ENCODE measurements at regions not wholly inside any gene's neighbourhood (a gene's known extent, or its start where the extent isn't known, plus 50 kb on each side); places are given as distances from the start of the nearest gene placed in this dataset.

GRCh38 chr16:80058214-80058613 lies 457.7 kb upstream of the MAF start:
- H3K4me1 ChIP-seq = no peaks in the 10 kb centered on the region
- no peaks in the 10 kb centered on the region for H3K36me3 ChIP-seq
- H3K9me3 ChIP-seq (replicated peaks) = no peaks in the 10 kb centered on the region
- no peak overlapping the region for H3K27ac ChIP-seq
- no peaks in the 10 kb centered on the region for H3K27me3 ChIP-seq
- no peak overlapping the region for H3K4me3 ChIP-seq
- no peak for DNase-seq

- Histone ChIP-seq H3K9me3 (replicated peaks) (no peaks in the 10 kb centered on the region), H3K4me3 (no peak overlapping the region), H3K27ac (no peak overlapping the region), H3K36me3 (no peaks in the 10 kb centered on the region), H3K27me3 (no peaks in the 10 kb centered on the region), H3K4me1 (no peaks in the 10 kb centered on the region)
- DNase-seq = no peak
These were observed 455.8 kb upstream of the MAF start for GRCh38 chr16:80056324-80056723.

- Histone ChIP-seq H3K4me3 (no peak overlapping the region), H3K4me1 (no peaks in the 10 kb centered on the region), H3K36me3 (no peaks in the 10 kb centered on the region), H3K9me3 (replicated peaks) (no peaks in the 10 kb centered on the region), H3K27me3 (no peaks in the 10 kb centered on the region), H3K27ac (no peak overlapping the region)
- no peak for DNase-seq
These were observed 455.3 kb upstream of the MAF start for GRCh38 chr16:80055831-80056230.

- Histone ChIP-seq H3K36me3 (no peaks in the 10 kb centered on the region), H3K4me3 (no peak overlapping the region), H3K4me1 (no peaks in the 10 kb centered on the region), H3K27me3 (no peaks in the 10 kb centered on the region), H3K9me3 (replicated peaks) (no peaks in the 10 kb centered on the region), H3K27ac (no peak overlapping the region)
- DNase-seq = no peak
These were observed 454.1 kb upstream of the MAF start for GRCh38 chr16:80054647-80055046.

GRCh38 chr16:80051040-80051439 lies 450.5 kb upstream of the MAF start:
- no peaks in the 10 kb centered on the region for H3K4me1 ChIP-seq
- no peaks in the 10 kb centered on the region for H3K9me3 ChIP-seq (replicated peaks)
- H3K36me3 ChIP-seq = no peaks in the 10 kb centered on the region
- no peak for DNase-seq
- H3K27ac ChIP-seq = no peak overlapping the region
- no peaks in the 10 kb centered on the region for H3K27me3 ChIP-seq
- H3K4me3 ChIP-seq = no peak overlapping the region

- Histone ChIP-seq H3K36me3 (no peaks in the 10 kb centered on the region), H3K4me3 (no peak overlapping the region), H3K4me1 (no peaks in the 10 kb centered on the region), H3K27me3 (no peaks in the 10 kb centered on the region), H3K9me3 (replicated peaks) (no peaks in the 10 kb centered on the region), H3K27ac (no peak overlapping the region)
- no peak for DNase-seq
These were observed 447.7 kb upstream of the MAF start for GRCh38 chr16:80048250-80048649.

GRCh38 chr16:80047842-80048241 lies 447.3 kb upstream of the MAF start:
- Histone ChIP-seq H3K27me3 (no peaks in the 10 kb centered on the region), H3K4me3 (no peak overlapping the region), H3K27ac (no peak overlapping the region), H3K9me3 (replicated peaks) (no peaks in the 10 kb centered on the region), H3K36me3 (no peaks in the 10 kb centered on the region), H3K4me1 (no peaks in the 10 kb centered on the region)
- no peak for DNase-seq

GRCh38 chr16:80046848-80047247 lies 446.3 kb upstream of the MAF start:
- DNase-seq = no peak
- Histone ChIP-seq H3K4me3 (no peak overlapping the region), H3K9me3 (replicated peaks) (no peaks in the 10 kb centered on the region), H3K27me3 (no peaks in the 10 kb centered on the region), H3K36me3 (no peaks in the 10 kb centered on the region), H3K27ac (no peak overlapping the region), H3K4me1 (no peaks in the 10 kb centered on the region)

- H3K27me3 ChIP-seq = no peaks in the 10 kb centered on the region
- no peaks in the 10 kb centered on the region for H3K36me3 ChIP-seq
- no peaks in the 10 kb centered on the region for H3K9me3 ChIP-seq (replicated peaks)
- DNase-seq = no peak
- no peak overlapping the region for H3K4me3 ChIP-seq
- no peak overlapping the region for H3K27ac ChIP-seq
- no peaks in the 10 kb centered on the region for H3K4me1 ChIP-seq
These were observed 445.7 kb upstream of the MAF start for GRCh38 chr16:80046261-80046660.

GRCh38 chr16:80045861-80046260 lies 445.3 kb upstream of the MAF start:
- Histone ChIP-seq H3K9me3 (replicated peaks) (no peaks in the 10 kb centered on the region), H3K27ac (no peak overlapping the region), H3K4me1 (no peaks in the 10 kb centered on the region), H3K4me3 (no peak overlapping the region), H3K27me3 (no peaks in the 10 kb centered on the region), H3K36me3 (no peaks in the 10 kb centered on the region)
- DNase-seq = no peak

GRCh38 chr16:80041410-80041809 lies 440.9 kb upstream of the MAF start:
- DNase-seq = no peak
- Histone ChIP-seq H3K9me3 (replicated peaks) (no peaks in the 10 kb centered on the region), H3K27me3 (no peaks in the 10 kb centered on the region), H3K4me3 (no peak overlapping the region), H3K36me3 (no peaks in the 10 kb centered on the region), H3K4me1 (no peaks in the 10 kb centered on the region), H3K27ac (no peak overlapping the region)

- no peaks in the 10 kb centered on the region for H3K4me1 ChIP-seq
- H3K4me3 ChIP-seq = no peak overlapping the region
- no peaks in the 10 kb centered on the region for H3K9me3 ChIP-seq (replicated peaks)
- no peaks in the 10 kb centered on the region for H3K36me3 ChIP-seq
- no peaks in the 10 kb centered on the region for H3K27me3 ChIP-seq
- no peak overlapping the region for H3K27ac ChIP-seq
- DNase-seq = no peak
These were observed 440.3 kb upstream of the MAF start for GRCh38 chr16:80040814-80041213.

GRCh38 chr16:80040413-80040812 lies 439.9 kb upstream of the MAF start:
- H3K9me3 ChIP-seq (replicated peaks) = no peaks in the 10 kb centered on the region
- no peaks in the 10 kb centered on the region for H3K27me3 ChIP-seq
- no peaks in the 10 kb centered on the region for H3K4me1 ChIP-seq
- DNase-seq = no peak
- no peak overlapping the region for H3K4me3 ChIP-seq
- H3K27ac ChIP-seq = no peak overlapping the region
- no peaks in the 10 kb centered on the region for H3K36me3 ChIP-seq

GRCh38 chr16:80039777-80040176 lies 439.2 kb upstream of the MAF start:
- Histone ChIP-seq H3K4me3 (no peak overlapping the region), H3K27me3 (no peaks in the 10 kb centered on the region), H3K4me1 (no peaks in the 10 kb centered on the region), H3K9me3 (replicated peaks) (no peaks in the 10 kb centered on the region), H3K27ac (no peak overlapping the region), H3K36me3 (no peaks in the 10 kb centered on the region)
- DNase-seq = no peak

GRCh38 chr16:80038566-80038965 lies 438.0 kb upstream of the MAF start:
- no peaks in the 10 kb centered on the region for H3K4me1 ChIP-seq

GRCh38 chr16:80034948-80035663 lies 434.6 kb upstream of the MAF start:
- no peaks in the 10 kb centered on the region for H3K9me3 ChIP-seq (replicated peaks)
- DNase-seq = no peak

More at GRCh38 chr16:80038566-80038965, 438.0 kb upstream of the MAF start:
- H3K27ac ChIP-seq = no peak overlapping the region
- no peak overlapping the region for H3K4me3 ChIP-seq
- no peaks in the 10 kb centered on the region for H3K36me3 ChIP-seq
- no peak for DNase-seq
- no peaks in the 10 kb centered on the region for H3K27me3 ChIP-seq
- no peaks in the 10 kb centered on the region for H3K9me3 ChIP-seq (replicated peaks)

More at GRCh38 chr16:80034948-80035663, 434.6 kb upstream of the MAF start:
- no peaks in the 10 kb centered on the region for H3K36me3 ChIP-seq
- no peak overlapping the region for H3K4me3 ChIP-seq
- H3K27ac ChIP-seq = no peak overlapping the region
- no peaks in the 10 kb centered on the region for H3K27me3 ChIP-seq
- no peaks in the 10 kb centered on the region for H3K4me1 ChIP-seq

Data from SJCRH30 (cell line).